Nephron (organoid): ENCODE measurements at regions not wholly inside any gene's neighbourhood (a gene's known extent, or its start where the extent isn't known, plus 50 kb on each side); places are given as distances from the start of the nearest gene placed in this dataset.
"Not testable (repeated sequence)": the region's sequence is repeated elsewhere in the genome, so short reads cannot be mapped to it uniquely, and the experiment has no call there.

Experiments used
- H3K27ac Mint-ChIP-seq, 3 experiments: 2 replicates each; pipeline ENCODE4 v1.8.0; 2020; ENCODE audit warnings: mixed read lengths in 3 of 3, mild to moderate bottlenecking in 2 of 3, moderate library complexity in 1 of 3
- H3K27me3 Mint-ChIP-seq: 2 replicates; pipeline ENCODE4 v1.8.0; 2021; ENCODE audit warnings: low read depth, mild to moderate bottlenecking, moderate library complexity, mixed read lengths
- H3K36me3 Mint-ChIP-seq: 2 replicates; pipeline ENCODE4 v1.8.0; 2020; ENCODE audit warnings: low read depth, mixed read lengths
- H3K4me1 Mint-ChIP-seq: 2 replicates; pipeline ENCODE4 v1.8.0; 2020; ENCODE audit warnings: mixed read lengths
- H3K4me3 Mint-ChIP-seq, 3 experiments: 2 replicates each; pipeline ENCODE4 v1.8.0; 2020; ENCODE audit warnings: mild to moderate bottlenecking in 3 of 3, mixed read lengths in 3 of 3, moderate library complexity in 2 of 3
- H3K9me3 Mint-ChIP-seq: 2 replicates; pipeline ENCODE4 v1.8.0; 2020; ENCODE audit warnings: mixed read lengths
- TF ChIP-seq, protein P1 (sequence below), 3 experiments: fragments of 200-600 bp; sonication (generic); IDR thresholded peaks; one replicate each; pipeline ENCODE4 v1.5.0; 2021; ENCODE audit warnings: antibody characterized with exemption in 3 of 3; ENCODE audit not compliant: unreplicated experiment in 3 of 3

DNA sequence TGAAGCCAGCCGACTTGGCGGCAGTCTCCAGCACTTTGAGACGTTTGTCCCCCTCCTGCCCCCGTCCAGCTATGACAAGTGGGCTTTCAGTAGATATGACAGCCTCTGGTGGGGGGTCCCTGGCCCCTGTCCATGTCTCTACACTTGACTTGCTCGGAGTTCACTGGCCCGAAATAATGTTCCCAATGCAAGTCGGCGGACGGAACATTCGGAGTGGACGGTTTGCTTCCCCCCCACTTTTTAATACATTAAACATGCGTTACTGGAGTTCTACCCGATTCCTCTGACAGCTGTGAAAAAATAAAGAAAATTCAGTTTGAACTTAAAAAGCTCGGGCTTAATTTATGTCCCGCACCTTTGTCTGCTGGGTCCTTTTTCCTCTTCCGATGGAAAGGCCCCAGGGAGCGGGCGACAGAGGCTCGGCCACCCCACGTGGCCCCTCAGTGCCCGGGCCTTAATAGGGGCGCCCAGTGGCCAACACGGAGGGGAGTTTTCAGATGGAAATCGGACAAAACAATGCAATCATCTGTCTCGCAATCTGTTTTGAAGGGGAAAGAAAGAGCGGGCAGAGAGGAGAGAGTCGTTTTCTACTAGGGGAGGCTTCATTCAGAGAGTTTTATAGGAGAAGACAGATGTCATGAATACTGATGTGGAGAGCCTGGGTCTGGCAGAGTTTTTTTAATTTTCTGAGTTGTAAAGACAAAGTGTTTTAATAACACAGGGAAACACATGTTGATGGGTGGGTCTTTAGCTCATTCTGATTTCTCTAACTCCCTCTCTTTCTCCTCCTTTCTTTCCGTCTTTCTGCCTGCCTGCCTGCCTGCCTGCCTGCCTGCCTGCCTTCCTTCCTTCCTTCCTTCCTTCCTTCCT lies 50.2 kb downstream of the SMIM38 start:
- TF ChIP-seq, protein P1, sequence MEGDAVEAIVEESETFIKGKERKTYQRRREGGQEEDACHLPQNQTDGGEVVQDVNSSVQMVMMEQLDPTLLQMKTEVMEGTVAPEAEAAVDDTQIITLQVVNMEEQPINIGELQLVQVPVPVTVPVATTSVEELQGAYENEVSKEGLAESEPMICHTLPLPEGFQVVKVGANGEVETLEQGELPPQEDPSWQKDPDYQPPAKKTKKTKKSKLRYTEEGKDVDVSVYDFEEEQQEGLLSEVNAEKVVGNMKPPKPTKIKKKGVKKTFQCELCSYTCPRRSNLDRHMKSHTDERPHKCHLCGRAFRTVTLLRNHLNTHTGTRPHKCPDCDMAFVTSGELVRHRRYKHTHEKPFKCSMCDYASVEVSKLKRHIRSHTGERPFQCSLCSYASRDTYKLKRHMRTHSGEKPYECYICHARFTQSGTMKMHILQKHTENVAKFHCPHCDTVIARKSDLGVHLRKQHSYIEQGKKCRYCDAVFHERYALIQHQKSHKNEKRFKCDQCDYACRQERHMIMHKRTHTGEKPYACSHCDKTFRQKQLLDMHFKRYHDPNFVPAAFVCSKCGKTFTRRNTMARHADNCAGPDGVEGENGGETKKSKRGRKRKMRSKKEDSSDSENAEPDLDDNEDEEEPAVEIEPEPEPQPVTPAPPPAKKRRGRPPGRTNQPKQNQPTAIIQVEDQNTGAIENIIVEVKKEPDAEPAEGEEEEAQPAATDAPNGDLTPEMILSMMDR (IDR thresholded peaks at IDR 0.05; ENCODE audit: unreplicated experiment in 3 of 3): no peak
- Mint-ChIP-seq H3K9me3 (peaks cover 6% of the 10 kb centered on the region), H3K36me3 (peaks cover 5% of the 10 kb centered on the region), H3K27me3 (peaks cover 18% of the 10 kb centered on the region), H3K4me1 (peaks cover 8% of the 10 kb centered on the region), H3K4me3 (no peak overlapping the region), H3K27ac (peak overlapping the region in 1 of 3 experiments; percentile 43)

DNA sequence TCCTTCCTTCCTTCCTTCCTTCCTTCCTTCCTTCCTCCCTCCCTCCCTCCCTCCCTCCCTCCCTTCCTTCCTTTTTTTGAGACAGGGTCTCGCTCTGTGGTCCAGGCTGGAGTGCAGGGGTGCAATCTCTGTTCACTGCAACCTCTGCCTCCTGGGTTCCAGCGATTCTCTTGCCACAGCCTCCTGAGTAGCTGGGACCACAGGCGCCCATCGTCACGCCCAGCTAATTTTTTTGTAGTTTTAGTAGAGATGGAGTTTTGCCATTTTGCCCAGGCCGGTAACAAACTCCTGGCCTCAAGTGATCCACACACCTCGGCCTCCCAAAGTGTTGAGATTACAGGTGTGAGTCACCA lies 50.9 kb downstream of the SMIM38 start:
- not testable (repeated sequence) for H3K9me3 Mint-ChIP-seq, H3K36me3 Mint-ChIP-seq, H3K27ac Mint-ChIP-seq, H3K4me1 Mint-ChIP-seq, H3K4me3 Mint-ChIP-seq
- peaks cover 21% of the 10 kb centered on the region for H3K27me3 Mint-ChIP-seq

DNA sequence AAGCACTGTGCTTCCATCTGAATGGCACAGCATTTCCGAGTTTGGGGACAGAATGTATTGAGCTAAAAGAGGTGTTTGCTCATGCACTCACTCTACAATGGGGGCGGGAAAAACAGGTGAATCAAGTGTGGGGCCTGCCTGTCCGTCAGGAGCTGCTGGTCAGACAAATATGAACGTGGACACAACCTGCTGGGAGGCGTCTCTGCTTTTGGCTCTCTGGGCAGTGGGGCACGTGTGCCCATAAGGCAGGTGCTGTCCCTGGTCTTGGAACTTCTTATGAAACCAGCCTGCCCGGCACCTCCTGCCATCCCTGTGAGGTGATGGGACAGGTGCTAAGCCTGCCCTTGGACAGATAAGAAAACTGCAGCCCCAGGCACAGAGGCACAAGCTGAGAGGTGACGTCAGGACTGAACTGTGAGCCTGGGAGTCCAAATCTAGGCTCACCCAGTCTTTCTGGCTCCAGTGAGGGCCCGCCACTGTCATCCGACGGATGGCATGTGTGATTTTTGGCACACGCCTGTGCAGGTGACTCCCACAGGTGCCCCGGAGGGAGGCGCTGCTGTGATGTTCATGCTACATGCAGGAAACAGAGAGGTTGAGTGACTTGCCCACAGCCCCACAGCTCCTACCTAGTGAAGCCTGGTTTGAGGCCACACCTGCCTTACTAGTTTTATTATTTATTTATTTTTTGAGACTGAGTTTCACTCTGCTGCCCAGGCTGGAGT lies 51.6 kb downstream of the SMIM38 start:
- peaks cover 15% of the 10 kb centered on the region for H3K27me3 Mint-ChIP-seq
- H3K27ac Mint-ChIP-seq: no peak overlapping the region
- peaks cover 8% of the 10 kb centered on the region for H3K9me3 Mint-ChIP-seq
- H3K4me1 Mint-ChIP-seq: peaks cover 4% of the 10 kb centered on the region
- peaks cover 5% of the 10 kb centered on the region for H3K36me3 Mint-ChIP-seq
- H3K4me3 Mint-ChIP-seq: no peak overlapping the region
- TF ChIP-seq, protein P1 (IDR thresholded peaks at IDR 0.05; ENCODE audit: unreplicated experiment in 3 of 3): no peak

DNA sequence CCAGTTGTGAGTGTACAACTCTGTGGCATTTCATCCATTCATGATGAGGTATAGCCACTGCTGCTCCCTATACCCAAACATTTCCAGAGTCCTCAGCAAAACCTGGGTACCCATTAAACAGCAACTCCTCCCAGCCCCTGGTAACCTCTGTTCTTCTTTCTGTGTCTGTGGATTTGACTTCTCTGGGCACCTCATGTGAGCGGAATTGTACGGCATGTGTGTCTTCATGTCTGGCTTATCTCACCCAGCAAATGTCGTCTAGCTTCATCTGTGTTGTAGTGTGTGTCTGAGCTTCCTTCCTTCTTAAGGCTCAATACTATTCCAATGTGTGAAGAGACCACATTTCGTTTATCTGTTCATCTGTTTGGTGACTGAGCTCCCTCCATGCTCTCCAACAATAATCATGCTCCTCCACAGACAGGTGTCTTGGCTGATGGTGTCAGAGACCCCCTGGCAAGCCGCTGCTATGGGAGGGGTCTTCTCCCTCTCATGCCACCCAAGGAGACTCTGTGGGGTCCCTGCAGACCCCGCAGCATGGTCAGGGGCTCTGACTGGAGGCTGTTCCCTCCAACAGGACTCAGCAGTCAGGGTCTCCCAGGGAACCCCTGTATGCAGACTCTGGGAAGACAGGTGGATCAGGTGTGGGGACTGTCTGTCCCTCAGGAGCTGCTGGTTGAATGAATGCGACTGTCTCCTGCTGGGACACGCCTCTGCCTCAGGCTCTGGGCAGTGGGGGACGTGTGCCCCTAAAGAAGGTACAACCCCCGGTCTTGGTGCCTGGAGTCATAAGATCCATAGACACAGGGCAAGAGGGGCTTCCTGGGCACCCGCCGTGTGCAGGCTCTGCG lies 52.7 kb downstream of the SMIM38 start:
- Mint-ChIP-seq H3K27ac (no peak overlapping the region), H3K36me3 (peaks cover 5% of the 10 kb centered on the region), H3K4me1 (peaks cover 2% of the 10 kb centered on the region), H3K9me3 (peaks cover 8% of the 10 kb centered on the region), H3K4me3 (no peak overlapping the region), H3K27me3 (peaks cover 23% of the 10 kb centered on the region)
- TF ChIP-seq, protein P1 (IDR thresholded peaks at IDR 0.05; ENCODE audit: unreplicated experiment in 3 of 3): no peak

DNA sequence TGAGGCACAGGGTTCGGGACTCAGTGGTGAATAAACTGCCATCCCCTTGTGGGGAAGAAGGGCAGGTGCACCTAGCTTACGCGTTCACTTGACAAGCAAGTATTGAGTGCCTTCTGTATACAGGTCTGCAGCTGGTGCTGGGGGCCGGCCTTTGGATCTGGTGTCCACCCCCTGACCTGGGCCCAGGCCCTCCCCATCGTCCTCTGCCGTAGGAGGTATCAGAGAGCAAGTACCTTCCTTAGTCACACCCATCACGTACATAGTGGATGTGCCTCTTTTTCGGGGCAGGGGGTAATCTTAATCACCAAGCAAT lies 53.3 kb downstream of the SMIM38 start:
- Mint-ChIP-seq H3K9me3 (peaks cover 8% of the 10 kb centered on the region), H3K36me3 (peaks cover 5% of the 10 kb centered on the region), H3K4me1 (no peaks in the 10 kb centered on the region), H3K27me3 (peaks cover 23% of the 10 kb centered on the region), H3K4me3 (no peak overlapping the region), H3K27ac (no peak overlapping the region)
- TF ChIP-seq, protein P1 (IDR thresholded peaks at IDR 0.05; ENCODE audit: unreplicated experiment in 3 of 3): no peak
